ENCODE measurements at regions not wholly inside any gene's neighbourhood (a gene's known extent, or its start where the extent isn't known, plus 50 kb on each side); places are given as distances from the start of the nearest gene placed in this dataset.

- H3K4me1 ChIP-seq (replicated peaks; ENCODE audit: insufficient read depth): no peaks in the 10 kb centered on the region
- BruUV-seq (replicated peaks): no TSS peak
- intact Hi-C loops (cut with micrococcal nuclease; ENCODE audit: unreplicated experiment): no loop called here
- no peak overlapping the region for H3K4me2 ChIP-seq
- CTCF ChIA-PET: no interaction called here
- H3K27me3 ChIP-seq (ENCODE audit: insufficient read depth, low read depth): no peaks in the 10 kb centered on the region
- H3K36me3 ChIP-seq (ENCODE audit: low read depth): no peaks in the 10 kb centered on the region
- no peaks in the 10 kb centered on the region for H3K9me3 ChIP-seq (ENCODE audit: insufficient read depth, low read depth)
- no peak overlapping the region for H3K4me3 ChIP-seq
- H3K9me2 ChIP-seq (ENCODE audit: insufficient read depth): no peaks in the 10 kb centered on the region
- H3F3A ChIP-seq (ENCODE audit: insufficient read depth, low read depth): no peaks in the 10 kb centered on the region
- no peaks in the 10 kb centered on the region for H4K20me1 ChIP-seq (ENCODE audit: insufficient read depth)
- POLR2A ChIA-PET (ENCODE audit: unreplicated experiment): no interaction called here
- H2AFZ ChIP-seq: no peak overlapping the region
- TF ChIP-seq EZH2 (IDR thresholded peaks at IDR 0.05; ENCODE audit: low read depth): no peak
- no peak for TF ChIP-seq CTCF (conservative IDR thresholded peaks at IDR 0.05)
- DNase-seq: no peak
- no peaks in the 10 kb centered on the region for H3K79me2 ChIP-seq (ENCODE audit: low read depth)
- no peak overlapping the region for H3K27ac ChIP-seq
Observed at GRCh38 chr6:40125680-40126394, 191.6 kb upstream of the MOCS1 start.

- Histone ChIP-seq H3K4me2 (no peak overlapping the region), H3F3A (ENCODE audit: insufficient read depth, low read depth) (no peaks in the 10 kb centered on the region), H3K9me3 (ENCODE audit: insufficient read depth, low read depth) (no peaks in the 10 kb centered on the region), H3K27ac (no peak overlapping the region), H4K20me1 (ENCODE audit: insufficient read depth) (no peaks in the 10 kb centered on the region), H2AFZ (no peak overlapping the region), H3K36me3 (ENCODE audit: low read depth) (no peaks in the 10 kb centered on the region), H3K4me1 (replicated peaks; ENCODE audit: insufficient read depth) (no peaks in the 10 kb centered on the region), H3K4me3 (no peak overlapping the region), H3K79me2 (ENCODE audit: low read depth) (no peaks in the 10 kb centered on the region), H3K27me3 (ENCODE audit: insufficient read depth, low read depth) (no peaks in the 10 kb centered on the region), H3K9me2 (ENCODE audit: insufficient read depth) (no peaks in the 10 kb centered on the region)
- TF ChIP-seq EZH2 (IDR thresholded peaks at IDR 0.05; ENCODE audit: low read depth) (no peak), CTCF (conservative IDR thresholded peaks at IDR 0.05) (no peak)
- no TSS peak for BruUV-seq (replicated peaks)
- intact Hi-C loops (cut with micrococcal nuclease; ENCODE audit: unreplicated experiment): no loop called here
- ChIA-PET POLR2A (ENCODE audit: unreplicated experiment) (no interaction called here), CTCF (no interaction called here)
- DNase-seq: no peak
Observed at GRCh38 chr6:40124924-40125323, 190.7 kb upstream of the MOCS1 start.

- Histone ChIP-seq H3F3A (ENCODE audit: insufficient read depth, low read depth) (no peaks in the 10 kb centered on the region), H3K4me1 (replicated peaks; ENCODE audit: insufficient read depth) (no peaks in the 10 kb centered on the region), H3K27ac (no peak overlapping the region), H3K36me3 (ENCODE audit: low read depth) (no peaks in the 10 kb centered on the region), H4K20me1 (ENCODE audit: insufficient read depth) (no peaks in the 10 kb centered on the region), H3K79me2 (ENCODE audit: low read depth) (no peaks in the 10 kb centered on the region), H3K27me3 (ENCODE audit: insufficient read depth, low read depth) (no peaks in the 10 kb centered on the region), H3K9me3 (ENCODE audit: insufficient read depth, low read depth) (no peaks in the 10 kb centered on the region), H3K4me3 (no peak overlapping the region), H3K4me2 (no peak overlapping the region), H3K9me2 (ENCODE audit: insufficient read depth) (no peaks in the 10 kb centered on the region), H2AFZ (no peak overlapping the region)
- intact Hi-C loops (cut with micrococcal nuclease; ENCODE audit: unreplicated experiment): no loop called here
- DNase-seq: no peak
- no TSS peak for BruUV-seq (replicated peaks)
- no peak for TF ChIP-seq EZH2 (IDR thresholded peaks at IDR 0.05; ENCODE audit: low read depth)
- TF ChIP-seq CTCF (conservative IDR thresholded peaks at IDR 0.05): no peak
- CTCF ChIA-PET: no interaction called here
- POLR2A ChIA-PET (ENCODE audit: unreplicated experiment): no interaction called here
Observed at GRCh38 chr6:40116832-40117231, 182.6 kb upstream of the MOCS1 start.
